Mesenchymal stem cell (in vitro differentiated cells and primary cell): ENCODE measurements at regions not wholly inside any gene's neighbourhood (a gene's known extent, or its start where the extent isn't known, plus 50 kb on each side); places are given as distances from the start of the nearest gene placed in this dataset.
"Not testable (repeated sequence)": the region's sequence is repeated elsewhere in the genome, so short reads cannot be mapped to it uniquely, and the experiment has no call there.

ENCODE experiments used
- DNase-seq: peaks from one replicate; pipeline ENCODE4 v3.0.0-alpha.2; 2013
- H2AFZ ChIP-seq: one replicate; pipeline ENCODE4 v1.6.1; 2013; ENCODE audit warnings: low read depth, mild to moderate bottlenecking, control low read depth, inconsistent platforms, low read length, moderate library complexity
- H2AK5ac ChIP-seq: 2 replicates; pipeline ENCODE4 v1.6.1; 2013; ENCODE audit warnings: low read length, moderate library complexity, mild to moderate bottlenecking, inconsistent platforms; ENCODE audit not compliant: severe bottlenecking
- H2BK120ac ChIP-seq: one replicate; pipeline ENCODE4 v1.6.1; 2013; ENCODE audit warnings: low read depth, mild to moderate bottlenecking, inconsistent platforms, low read length, moderate library complexity
- H2BK12ac ChIP-seq, 2 experiments: one replicate each; pipeline ENCODE4 v1.6.1; 2013; ENCODE audit warnings: inconsistent platforms in 2 of 2, low read length in 2 of 2, mild to moderate bottlenecking in 2 of 2, moderate library complexity in 2 of 2, control low read depth in 1 of 2
- H2BK15ac ChIP-seq: one replicate; pipeline ENCODE4 v1.6.1; 2013; ENCODE audit warnings: mild to moderate bottlenecking, low read depth, inconsistent platforms; ENCODE audit not compliant: poor library complexity, severe bottlenecking
- H2BK5ac ChIP-seq: 2 replicates; pipeline ENCODE4 v1.6.1; 2013; ENCODE audit warnings: low read depth, mild to moderate bottlenecking, low read length, control low read depth, inconsistent platforms; ENCODE audit not compliant: poor library complexity, severe bottlenecking
- H3K14ac ChIP-seq, 2 experiments: one replicate each; pipeline ENCODE4 v1.6.1; 2013; ENCODE audit warnings: inconsistent platforms in 2 of 2, low read length in 2 of 2, control low read depth in 1 of 2, mild to moderate bottlenecking in 1 of 2, moderate library complexity in 1 of 2
- H3K18ac ChIP-seq, 2 experiments: one replicate each; pipeline ENCODE4 v1.6.1; 2013; ENCODE audit warnings: inconsistent platforms in 2 of 2, low read length in 2 of 2, control low read depth in 1 of 2, low read depth in 1 of 2, mild to moderate bottlenecking in 1 of 2
- H3K23ac ChIP-seq, 2 experiments: one replicate each; pipeline ENCODE4 v1.6.1; 2013; ENCODE audit warnings: inconsistent platforms in 2 of 2, low read length in 2 of 2, mild to moderate bottlenecking in 2 of 2, moderate library complexity in 2 of 2, control low read depth in 1 of 2
- H3K27ac ChIP-seq: 2 replicates; pipeline ENCODE4 v1.5.1; 2013; ENCODE audit warnings: mild to moderate bottlenecking, moderate library complexity, low read length, control low read depth, inconsistent platforms; ENCODE audit not compliant: poor library complexity, severe bottlenecking
- H3K27me3 ChIP-seq, 2 experiments: 2 replicates each; pipeline versions ENCODE4 v1.6.1 to v1.7.0; 2013; ENCODE audit warnings: low read length in 2 of 2, mild to moderate bottlenecking in 2 of 2, moderate library complexity in 2 of 2, control low read depth in 1 of 2, inconsistent platforms in 1 of 2; ENCODE audit not compliant: control insufficient read depth in 1 of 2, insufficient read depth in 1 of 2
- H3K36me3 ChIP-seq, 2 experiments: 2 replicates each; pipeline versions ENCODE4 v1.6.1 to v1.7.0; 2013; ENCODE audit warnings: low read length in 2 of 2, control low read depth in 1 of 2, inconsistent platforms in 1 of 2, low read depth in 1 of 2, mild to moderate bottlenecking in 1 of 2; ENCODE audit not compliant: insufficient read depth in 2 of 2, control insufficient read depth in 1 of 2
- H3K4ac ChIP-seq, 2 experiments: one replicate each; pipeline ENCODE4 v1.6.1; 2013; ENCODE audit warnings: inconsistent platforms in 2 of 2, low read length in 2 of 2, mild to moderate bottlenecking in 2 of 2, moderate library complexity in 2 of 2, control low read depth in 1 of 2, low read depth in 1 of 2
- H3K4me1 ChIP-seq: 2 replicates; pipeline ENCODE4 v1.6.1; 2013; ENCODE audit warnings: low read depth, low read length, control low read depth; ENCODE audit not compliant: control insufficient read depth, insufficient read depth
- H3K4me2 ChIP-seq: 2 replicates; pipeline ENCODE4 v1.6.1; 2013; ENCODE audit warnings: low read length, mild to moderate bottlenecking, inconsistent platforms; ENCODE audit not compliant: poor library complexity, severe bottlenecking
- H3K4me3 ChIP-seq, 2 experiments: 2 replicates each; pipeline versions ENCODE4 v1.5.1 to v1.7.0; 2013; ENCODE audit warnings: low read length in 2 of 2, mild to moderate bottlenecking in 2 of 2, control low read depth in 1 of 2, low read depth in 1 of 2; ENCODE audit not compliant: insufficient read depth in 1 of 2
- H3K79me1 ChIP-seq: replicated peaks from 2 replicates; pipeline ENCODE4 v1.6.1; 2013; ENCODE audit warnings: mild to moderate bottlenecking, control low read depth, low read length, inconsistent platforms; ENCODE audit not compliant: poor library complexity, severe bottlenecking
- H3K9ac ChIP-seq: 2 replicates; pipeline ENCODE4 v1.7.0; 2013; ENCODE audit warnings: mild to moderate bottlenecking, low read length, moderate library complexity
- H3K9me3 ChIP-seq: 2 replicates; pipeline ENCODE4 v1.7.0; 2013; ENCODE audit warnings: mild to moderate bottlenecking, low read length; ENCODE audit not compliant: control insufficient read depth
- H4K8ac ChIP-seq: one replicate; pipeline ENCODE4 v1.6.1; 2013; ENCODE audit warnings: inconsistent platforms, mild to moderate bottlenecking, low read length, moderate library complexity
- H4K91ac ChIP-seq: one replicate; pipeline ENCODE4 v1.6.1; 2013; ENCODE audit warnings: mild to moderate bottlenecking, low read length, inconsistent platforms
- WGBS: methylation state at CpG from one replicate; pipeline ENCODE4 v1.1.7; 2013; ENCODE audit warnings: mixed read lengths; 5-methylcytosine and 5-hydroxymethylcytosine counted together

DNA sequence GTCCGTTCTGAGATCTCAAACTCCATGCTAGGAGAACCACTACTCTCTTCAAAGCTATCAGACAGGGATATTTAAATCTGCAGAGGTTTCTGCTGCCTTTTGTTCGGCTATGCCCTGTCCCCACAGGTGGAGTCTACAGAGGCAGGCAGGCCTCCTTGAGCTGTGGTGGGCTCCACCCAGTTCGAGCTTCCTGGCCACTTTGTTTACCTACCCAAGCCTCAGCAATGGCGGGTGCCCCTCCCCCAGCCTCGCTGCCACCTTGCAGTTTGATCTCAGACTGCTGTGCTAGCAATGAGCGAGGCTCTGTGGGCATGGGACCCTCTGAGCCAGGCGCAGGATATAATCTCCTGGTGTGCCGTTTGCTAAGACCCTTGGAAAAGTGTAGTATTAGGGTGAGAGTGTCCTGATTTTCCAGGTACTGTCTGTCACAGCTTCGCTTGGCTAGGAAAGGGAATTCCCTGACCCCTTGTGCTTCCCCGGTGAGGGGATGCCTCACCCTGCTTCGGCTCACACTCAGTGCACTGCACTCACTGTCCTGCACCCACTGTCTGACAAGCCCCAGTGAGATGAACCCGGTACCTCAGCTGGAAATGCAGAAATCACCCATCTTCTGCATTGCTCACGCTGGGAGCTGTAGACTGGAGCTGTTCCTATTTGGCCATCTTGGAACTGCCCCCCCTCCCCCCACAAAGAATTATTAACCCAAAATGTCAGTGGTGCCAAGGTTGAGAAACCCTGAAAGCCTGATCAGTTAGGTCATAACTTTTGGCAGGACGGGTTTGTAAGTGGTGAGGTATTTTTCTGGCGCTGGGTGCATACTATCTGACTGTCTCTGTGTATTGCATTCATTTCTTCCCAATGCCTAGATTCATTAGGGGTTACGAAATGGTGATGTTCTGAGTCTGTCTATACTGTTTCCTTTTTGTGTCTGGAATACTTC is 181.4 kb downstream of the TEX29 start:
- not testable (repeated sequence) for H4K8ac ChIP-seq, H3K9me3 ChIP-seq, H3K36me3 ChIP-seq, H3K27me3 ChIP-seq, H2BK5ac ChIP-seq, H2BK120ac ChIP-seq, H3K4me2 ChIP-seq, H3K9ac ChIP-seq, H3K4me1 ChIP-seq, H3K79me1 ChIP-seq, H2BK12ac ChIP-seq, H2AK5ac ChIP-seq, H3K4ac ChIP-seq, H4K91ac ChIP-seq, DNase-seq, H3K23ac ChIP-seq, H3K4me3 ChIP-seq, H2AFZ ChIP-seq, H3K14ac ChIP-seq, H3K18ac ChIP-seq, H2BK15ac ChIP-seq, H3K27ac ChIP-seq
- WGBS: 71% methylated on average over 10 of the region's 16 CpGs

DNA sequence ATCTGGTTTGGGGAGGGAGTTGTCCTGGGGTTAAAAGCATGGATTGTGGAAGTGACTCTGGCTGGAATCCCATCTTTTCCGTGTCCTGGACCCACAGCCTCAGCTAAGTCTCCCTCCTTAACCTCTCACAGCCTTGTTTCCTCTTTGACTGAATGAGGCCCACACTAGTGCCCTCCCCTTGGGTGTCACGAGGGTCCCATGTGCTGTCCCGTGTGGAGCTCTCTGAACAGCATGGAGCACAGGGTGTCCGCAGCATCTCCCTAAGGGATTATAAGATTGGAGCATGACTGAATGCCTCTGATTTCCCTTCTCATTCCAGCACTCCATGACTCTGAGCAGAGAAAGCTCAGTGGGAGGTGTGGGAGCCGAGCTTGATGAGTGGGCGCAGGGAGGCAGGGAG is 182.5 kb downstream of the TEX29 start:
- H3K27me3 ChIP-seq: no peaks in the 10 kb centered on the region
- no peak overlapping the region for H4K91ac ChIP-seq
- no peaks in the 10 kb centered on the region for H3K9me3 ChIP-seq
- no peak for DNase-seq
- no peak overlapping the region for H2BK120ac ChIP-seq
- H2BK5ac ChIP-seq: no peak overlapping the region
- H3K14ac ChIP-seq: no peak overlapping the region
- H3K9ac ChIP-seq: no peak overlapping the region
- H3K23ac ChIP-seq: no peak overlapping the region
- no peaks in the 10 kb centered on the region for H3K36me3 ChIP-seq
- H4K8ac ChIP-seq: no peak overlapping the region
- no peak overlapping the region for H2BK15ac ChIP-seq
- no peaks in the 10 kb centered on the region for H3K4me1 ChIP-seq
- no peak overlapping the region for H3K27ac ChIP-seq
- H3K4me3 ChIP-seq: no peak overlapping the region
- no peak overlapping the region for H3K4ac ChIP-seq
- H3K4me2 ChIP-seq: no peak overlapping the region
- H2AFZ ChIP-seq: no peak overlapping the region
- H3K18ac ChIP-seq: no peak overlapping the region
- no peak overlapping the region for H2AK5ac ChIP-seq
- no peaks in the 10 kb centered on the region for H3K79me1 ChIP-seq
- WGBS: 72% methylated on average over 5 of the region's 6 CpGs
- no peak overlapping the region for H2BK12ac ChIP-seq

DNA sequence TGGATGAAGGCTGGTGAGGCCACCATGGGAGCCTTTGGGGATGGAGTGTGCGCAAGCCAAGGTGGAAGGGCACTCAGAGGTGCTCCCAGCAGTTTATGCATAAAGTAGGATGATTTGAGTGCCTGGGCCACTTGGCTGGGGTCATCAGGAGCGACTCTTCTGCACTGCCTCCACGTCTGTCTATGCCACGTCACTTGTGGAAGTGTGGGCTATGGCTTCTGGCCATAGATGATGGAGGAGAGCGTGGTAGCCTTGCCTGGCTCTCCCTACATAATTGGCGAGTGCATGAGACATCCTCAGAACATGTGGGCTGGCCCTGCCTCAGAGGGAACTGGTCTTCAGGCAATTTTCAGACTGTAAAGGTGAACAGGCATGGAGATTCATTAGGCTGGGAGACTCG is 182.9 kb downstream of the TEX29 start:
- Histone ChIP-seq H4K8ac (no peak overlapping the region), H3K9ac (no peak overlapping the region), H4K91ac (no peak overlapping the region), H2BK12ac (no peak overlapping the region), H3K18ac (no peak overlapping the region), H3K27me3 (no peaks in the 10 kb centered on the region), H3K27ac (no peak overlapping the region), H2AK5ac (no peak overlapping the region), H3K4me2 (no peak overlapping the region), H3K14ac (no peak overlapping the region), H2BK5ac (no peak overlapping the region), H3K79me1 (no peaks in the 10 kb centered on the region), H2BK15ac (no peak overlapping the region), H3K23ac (no peak overlapping the region), H3K9me3 (no peaks in the 10 kb centered on the region), H2AFZ (no peak overlapping the region), H3K4me1 (no peaks in the 10 kb centered on the region), H3K4ac (no peak overlapping the region), H2BK120ac (no peak overlapping the region), H3K4me3 (no peak overlapping the region), H3K36me3 (no peaks in the 10 kb centered on the region)
- WGBS: 47% methylated on average over 7 of the region's 7 CpGs
- DNase-seq: no peak

DNA sequence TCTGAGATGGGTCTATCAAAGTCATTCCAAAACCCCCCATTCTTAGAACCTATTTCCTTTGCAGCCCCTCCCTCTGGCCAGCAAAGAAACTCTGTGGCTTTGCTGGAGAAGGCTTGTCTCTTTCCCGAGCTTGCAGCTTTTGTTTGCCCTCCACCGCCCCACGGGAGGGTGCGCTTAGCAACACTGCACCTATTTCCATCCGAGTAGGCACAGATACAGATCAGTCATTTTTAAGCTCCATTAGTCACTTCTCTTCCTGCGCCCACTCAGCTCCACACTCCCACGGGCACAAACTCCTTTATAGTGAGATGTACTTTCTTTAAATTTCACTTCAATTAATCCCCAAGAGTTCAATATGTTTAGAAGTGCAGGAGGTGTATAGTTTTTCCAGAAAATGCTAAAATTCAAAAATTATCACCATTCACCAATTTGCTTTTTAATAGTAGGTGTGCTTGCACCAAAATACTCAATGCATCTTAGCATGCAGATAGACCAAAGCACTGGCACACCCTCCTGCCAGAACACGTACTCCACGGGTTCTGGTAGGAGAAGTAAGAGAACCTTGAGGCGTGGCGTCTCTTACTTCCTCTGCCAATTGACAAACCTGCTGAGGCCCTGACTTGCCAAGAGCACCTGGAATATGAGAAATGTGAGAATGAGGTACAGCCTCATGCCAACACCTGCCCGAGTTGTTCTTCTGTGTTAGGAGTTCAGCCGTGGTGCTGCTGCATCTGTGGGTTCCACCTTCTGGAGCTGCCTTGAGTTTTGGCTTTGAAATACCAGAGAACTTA is 183.7 kb downstream of the TEX29 start:
- Histone ChIP-seq H3K27ac (no peak overlapping the region), H2BK12ac (no peak overlapping the region), H3K9ac (no peak overlapping the region), H3K4ac (no peak overlapping the region), H3K36me3 (no peaks in the 10 kb centered on the region), H4K91ac (no peak overlapping the region), H3K79me1 (no peaks in the 10 kb centered on the region), H3K4me3 (no peak overlapping the region), H2AK5ac (no peak overlapping the region), H3K4me1 (no peaks in the 10 kb centered on the region), H2AFZ (no peak overlapping the region), H3K4me2 (no peak overlapping the region), H3K18ac (no peak overlapping the region), H2BK15ac (no peak overlapping the region), H2BK5ac (no peak overlapping the region), H3K27me3 (no peaks in the 10 kb centered on the region), H3K23ac (no peak overlapping the region), H4K8ac (no peak overlapping the region), H2BK120ac (no peak overlapping the region), H3K14ac (no peak overlapping the region), H3K9me3 (no peaks in the 10 kb centered on the region)
- WGBS: 84% methylated on average over 11 of the region's 13 CpGs
- no peak for DNase-seq
